ENCODE measurements at regions not wholly inside any gene's neighbourhood (a gene's known extent, or its start where the extent isn't known, plus 50 kb on each side); places are given as distances from the start of the nearest gene placed in this dataset.

- ChIA-PET POLR2A (no interaction called here), CTCF (no interaction called here)
- Mint-ChIP-seq H3K4me3 (no peak overlapping the region), H3K9me3 (peaks cover 8% of the 10 kb centered on the region), H3K4me1 (ENCODE audit: low read depth) (no peaks in the 10 kb centered on the region), H3K27ac (no peak overlapping the region), H3K36me3 (ENCODE audit: low read depth) (no peaks in the 10 kb centered on the region), H3K27me3 (no peaks in the 10 kb centered on the region)
- Histone ChIP-seq H3K4me3 (ENCODE audit: low read length) (no peak overlapping the region), H3K9me3 (ENCODE audit: control insufficient read depth in 1 of 2, insufficient read depth in 1 of 2, low read length in 2 of 2) (peaks cover 0 to 4% of the 10 kb centered on the region in 2 experiments), H3K36me3 (ENCODE audit: insufficient read depth, low read length) (no peaks in the 10 kb centered on the region), H3K4me1 (ENCODE audit: insufficient read depth, low read length) (no peaks in the 10 kb centered on the region), H3K27me3 (ENCODE audit: control insufficient read depth in 1 of 2, insufficient read depth in 2 of 2, low read length in 2 of 2) (no peaks in the 10 kb centered on the region), H3K27ac (ENCODE audit: low read depth in 1 of 2, low read length in 2 of 2) (no peak overlapping the region)
- DNase-seq (no peak), ATAC-seq (ENCODE audit: poor library complexity) (no peak)
- intact Hi-C loops (cut with DNase I, micrococcal nuclease) = no loop called here
- no peak for TF ChIP-seq CTCF (IDR thresholded peaks at IDR 0.05)
Measured at GRCh38 chr6:67863346-67863745, 771.7 kb upstream of the ADGRB3 start.

GRCh38 chr6:67854098-67854497 lies 781.0 kb upstream of the ADGRB3 start:
- H3K4me3 Mint-ChIP-seq = no peak overlapping the region
- no peaks in the 10 kb centered on the region for H3K4me1 ChIP-seq (ENCODE audit: insufficient read depth, low read length)
- no peaks in the 10 kb centered on the region for H3K27me3 ChIP-seq (ENCODE audit: control insufficient read depth in 1 of 2, insufficient read depth in 2 of 2, low read length in 2 of 2)
- POLR2A ChIA-PET = no interaction called here
- no peaks in the 10 kb centered on the region for H3K36me3 ChIP-seq (ENCODE audit: insufficient read depth, low read length)
- peaks cover 17% of the 10 kb centered on the region for H3K9me3 Mint-ChIP-seq
- ATAC-seq (ENCODE audit: poor library complexity) (no peak), DNase-seq (no peak)
- H3K4me3 ChIP-seq (ENCODE audit: low read length) = no peak overlapping the region
- no peak for TF ChIP-seq CTCF (IDR thresholded peaks at IDR 0.05)
- CTCF ChIA-PET = no interaction called here
- no peaks in the 10 kb centered on the region for H3K4me1 Mint-ChIP-seq (ENCODE audit: low read depth)
- intact Hi-C loops (cut with DNase I, micrococcal nuclease) = no loop called here
- no peak overlapping the region for H3K27ac Mint-ChIP-seq
- no peak overlapping the region for H3K27ac ChIP-seq (ENCODE audit: low read depth in 1 of 2, low read length in 2 of 2)
- no peaks in the 10 kb centered on the region for H3K36me3 Mint-ChIP-seq (ENCODE audit: low read depth)
- no peaks in the 10 kb centered on the region for H3K9me3 ChIP-seq (ENCODE audit: control insufficient read depth in 1 of 2, insufficient read depth in 1 of 2, low read length in 2 of 2)
- H3K27me3 Mint-ChIP-seq = no peaks in the 10 kb centered on the region

GRCh38 chr6:67839818-67840217 lies 795.3 kb upstream of the ADGRB3 start:
- ChIA-PET CTCF (no interaction called here), POLR2A (no interaction called here)
- H3K9me3 Mint-ChIP-seq = peaks cover 26% of the 10 kb centered on the region

More at GRCh38 chr6:67839818-67840217, 795.3 kb upstream of the ADGRB3 start:
- Mint-ChIP-seq H3K36me3 (ENCODE audit: low read depth) (no peaks in the 10 kb centered on the region), H3K27ac (no peak overlapping the region), H3K4me3 (no peak overlapping the region), H3K4me1 (ENCODE audit: low read depth) (no peaks in the 10 kb centered on the region), H3K27me3 (no peaks in the 10 kb centered on the region)
- no peak overlapping the region for H3K4me3 ChIP-seq (ENCODE audit: low read length)
- no peak for TF ChIP-seq CTCF (IDR thresholded peaks at IDR 0.05)
- no peak overlapping the region for H3K27ac ChIP-seq (ENCODE audit: low read depth in 1 of 2, low read length in 2 of 2)
- no peak for ATAC-seq (ENCODE audit: poor library complexity)
- intact Hi-C loops (cut with DNase I, micrococcal nuclease) = no loop called here
- no peaks in the 10 kb centered on the region for H3K4me1 ChIP-seq (ENCODE audit: insufficient read depth, low read length)
- H3K27me3 ChIP-seq (ENCODE audit: control insufficient read depth in 1 of 2, insufficient read depth in 2 of 2, low read length in 2 of 2) = no peaks in the 10 kb centered on the region
- DNase-seq = no peak
- H3K36me3 ChIP-seq (ENCODE audit: insufficient read depth, low read length) = no peaks in the 10 kb centered on the region
- peaks cover 3 to 5% of the 10 kb centered on the region in 2 experiments for H3K9me3 ChIP-seq (ENCODE audit: control insufficient read depth in 1 of 2, insufficient read depth in 1 of 2, low read length in 2 of 2)
